PC-3 (cell line): ENCODE measurements at regions not wholly inside any gene's neighbourhood (a gene's known extent, or its start where the extent isn't known, plus 50 kb on each side); places are given as distances from the start of the nearest gene placed in this dataset.

ENCODE experiments used
- ATAC-seq: fragments of 200-7000 bp; cut with Tn5 transposase; 2 replicates; pipeline ENCODE4 v1.9.1; 2020; ENCODE audit warnings: mild to moderate bottlenecking, moderate library complexity
- BruUV-seq: library from RNA; stranded (reverse); fragments of 400-500 nt; replicated peaks from 2 replicates; lab custom pipeline; 2021; lab: Mats Ljungman, UMichigan
- CTCF ChIA-PET: fragments of 300-600 bp; sonication (Branson Sonifier 250); formaldehyde crosslinking; loops from one replicate; lab custom pipeline; 2022; ENCODE audit warnings: antibody characterized with exemption; lab: Charles Lee
- POLR2A ChIA-PET: fragments of 300-600 bp; sonication (Branson Sonifier 250); formaldehyde crosslinking; loops from one replicate; lab custom pipeline; 2022; ENCODE audit warnings: antibody characterized with exemption; ENCODE audit not compliant: unreplicated experiment; lab: Charles Lee
- DNase-seq: peaks from one replicate; pipeline ENCODE4 v3.0.0-alpha.2; 2015
- H2AFZ ChIP-seq: fragments of 300-600 bp; sonication (generic); 2 replicates; pipeline ENCODE4 v1.6.0; 2016; ENCODE audit warnings: antibody characterized with exemption, low read length
- H3F3A ChIP-seq: fragments of 300-600 bp; sonication (generic); one replicate; pipeline ENCODE4 v1.6.0; 2017; ENCODE audit warnings: antibody characterized with exemption, low read length, control low read depth, mild to moderate bottlenecking; ENCODE audit not compliant: unreplicated experiment
- H3K27ac ChIP-seq: fragments of 300-600 bp; sonication (generic); 2 replicates; pipeline ENCODE4 v1.5.1; 2016; ENCODE audit warnings: mild to moderate bottlenecking, low read length
- H3K27me3 ChIP-seq: fragments of 300-600 bp; sonication (generic); 2 replicates; pipeline ENCODE4 v1.6.1; 2016; ENCODE audit warnings: low read length, mixed read lengths
- H3K36me3 ChIP-seq: fragments of 300-600 bp; sonication (generic); 2 replicates; pipeline ENCODE4 v1.6.1; 2016; ENCODE audit warnings: low read depth, mixed run types, low read length, mixed read lengths
- H3K4me1 ChIP-seq: fragments of 300-600 bp; sonication (generic); 2 replicates; pipeline ENCODE4 v1.5.1; 2016; ENCODE audit warnings: low read length; ENCODE audit not compliant: insufficient read depth
- H3K4me2 ChIP-seq: fragments of 300-600 bp; sonication (generic); 2 replicates; pipeline ENCODE4 v1.6.0; 2016; ENCODE audit warnings: low read length
- H3K4me3 ChIP-seq: fragments of 300-600 bp; sonication (generic); 2 replicates; pipeline ENCODE4 v1.5.1; 2016; ENCODE audit warnings: mild to moderate bottlenecking, low read length, mixed read lengths
- H3K79me2 ChIP-seq: fragments of 300-600 bp; sonication (generic); 2 replicates; pipeline ENCODE4 v1.6.1; 2017; ENCODE audit warnings: low read length, mixed read lengths
- H3K9ac ChIP-seq: fragments of 300-600 bp; sonication (generic); 2 replicates; pipeline ENCODE4 v1.6.0; 2016; ENCODE audit warnings: mild to moderate bottlenecking, low read length
- H3K9me2 ChIP-seq: fragments of 300-600 bp; sonication (generic); replicated peaks from 2 replicates; pipeline ENCODE4 v1.6.1; 2016; ENCODE audit warnings: mixed run types, low read length, mixed read lengths
- H3K9me3 ChIP-seq: fragments of 300-600 bp; sonication (generic); 2 replicates; pipeline ENCODE4 v1.6.1; 2016; ENCODE audit warnings: low read length, mixed read lengths
- H4K20me1 ChIP-seq: fragments of 300-600 bp; sonication (generic); 2 replicates; pipeline ENCODE4 v1.6.1; 2016; ENCODE audit warnings: low read length, mixed read lengths
- EZH2 ChIP-seq: fragments of 300-600 bp; sonication (generic); IDR thresholded peaks from one replicate; pipeline ENCODE4 v1.6.1; 2017; ENCODE audit warnings: antibody characterized with exemption, mild to moderate bottlenecking, low read length; ENCODE audit not compliant: unreplicated experiment
- EZH2phosphoT487 ChIP-seq: fragments of 300-600 bp; sonication (generic); IDR thresholded peaks from 2 replicates; pipeline ENCODE4 v1.6.1; 2018; ENCODE audit warnings: mild to moderate bottlenecking, antibody characterized with exemption, low read length, borderline replicate concordance
- intact Hi-C: fragments of 100-400 bp; cut with micrococcal nuclease; formaldehyde crosslinking; loops from 2 replicates; pipeline ENCODE4 v1.9.0; 2023
- TF ChIP-seq, protein P1 (sequence below): fragments of 300-600 bp; sonication (generic); conservative IDR thresholded peaks from 2 replicates; pipeline ENCODE4 v1.5.1; 2017; ENCODE audit warnings: antibody characterized with exemption, low read depth, mild to moderate bottlenecking, low read length

DNA sequence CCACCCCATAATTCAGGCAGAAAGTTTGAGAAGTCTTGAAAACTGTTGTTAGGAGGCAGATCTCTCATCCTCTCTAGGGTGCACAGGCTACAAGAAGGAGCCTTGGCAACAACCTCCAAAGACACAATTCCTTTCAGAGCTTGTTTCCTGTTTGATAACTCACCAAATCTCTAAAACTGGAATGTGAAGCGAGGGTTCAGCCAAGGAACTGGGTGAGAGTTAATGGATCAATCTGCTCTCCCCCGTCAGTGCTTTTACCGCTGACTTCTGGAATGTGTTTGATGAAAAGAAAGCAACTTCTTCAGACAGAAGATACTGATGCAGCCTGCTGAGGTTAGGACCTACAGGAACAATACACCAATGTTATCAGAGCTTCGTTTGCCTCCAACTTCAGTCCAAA is 171.8 kb upstream of the BMP2 start:
- no peaks in the 10 kb centered on the region for H3F3A ChIP-seq
- H3K27me3 ChIP-seq: peaks cover 52% of the 10 kb centered on the region
- POLR2A ChIA-PET: no interaction called here
- no peak for TF ChIP-seq EZH2
- TF ChIP-seq, protein P1, sequence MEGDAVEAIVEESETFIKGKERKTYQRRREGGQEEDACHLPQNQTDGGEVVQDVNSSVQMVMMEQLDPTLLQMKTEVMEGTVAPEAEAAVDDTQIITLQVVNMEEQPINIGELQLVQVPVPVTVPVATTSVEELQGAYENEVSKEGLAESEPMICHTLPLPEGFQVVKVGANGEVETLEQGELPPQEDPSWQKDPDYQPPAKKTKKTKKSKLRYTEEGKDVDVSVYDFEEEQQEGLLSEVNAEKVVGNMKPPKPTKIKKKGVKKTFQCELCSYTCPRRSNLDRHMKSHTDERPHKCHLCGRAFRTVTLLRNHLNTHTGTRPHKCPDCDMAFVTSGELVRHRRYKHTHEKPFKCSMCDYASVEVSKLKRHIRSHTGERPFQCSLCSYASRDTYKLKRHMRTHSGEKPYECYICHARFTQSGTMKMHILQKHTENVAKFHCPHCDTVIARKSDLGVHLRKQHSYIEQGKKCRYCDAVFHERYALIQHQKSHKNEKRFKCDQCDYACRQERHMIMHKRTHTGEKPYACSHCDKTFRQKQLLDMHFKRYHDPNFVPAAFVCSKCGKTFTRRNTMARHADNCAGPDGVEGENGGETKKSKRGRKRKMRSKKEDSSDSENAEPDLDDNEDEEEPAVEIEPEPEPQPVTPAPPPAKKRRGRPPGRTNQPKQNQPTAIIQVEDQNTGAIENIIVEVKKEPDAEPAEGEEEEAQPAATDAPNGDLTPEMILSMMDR: no peak
- no peak for TF ChIP-seq EZH2phosphoT487
- H3K79me2 ChIP-seq: no peaks in the 10 kb centered on the region
- no peak overlapping the region for H3K9ac ChIP-seq
- no peaks in the 10 kb centered on the region for H3K9me2 ChIP-seq
- ATAC-seq (no peak), DNase-seq (no peak)
- H3K27ac ChIP-seq: no peak overlapping the region
- no peak overlapping the region for H3K4me2 ChIP-seq
- no peaks in the 10 kb centered on the region for H4K20me1 ChIP-seq
- peaks cover 17% of the 10 kb centered on the region for H3K4me1 ChIP-seq
- CTCF ChIA-PET: no interaction called here
- no peaks in the 10 kb centered on the region for H3K36me3 ChIP-seq
- no TSS peak for BruUV-seq
- intact Hi-C loops: no loop called here
- no peaks in the 10 kb centered on the region for H3K9me3 ChIP-seq
- H3K4me3 ChIP-seq: no peak overlapping the region
- no peak overlapping the region for H2AFZ ChIP-seq

GRCh38 chr20:6590891-6591637 is 176.4 kb upstream of the BMP2 start:
- Histone ChIP-seq H3K4me3 (peak overlapping the region; percentile 26; the same call in 1 of the 2 replicates), H3K9ac (peak overlapping the region; percentile 17; the same call in 1 of the 2 replicates), H4K20me1 (no peaks in the 10 kb centered on the region), H2AFZ (no peak overlapping the region; the same call in 1 of the 2 replicates), H3F3A (no peaks in the 10 kb centered on the region), H3K4me2 (peak overlapping the region; percentile 68), H3K4me1 (peaks cover 34% of the 10 kb centered on the region), H3K36me3 (no peaks in the 10 kb centered on the region), H3K9me3 (no peaks in the 10 kb centered on the region), H3K27me3 (peaks cover 22% of the 10 kb centered on the region), H3K79me2 (no peaks in the 10 kb centered on the region), H3K27ac (peak overlapping the region; percentile 85), H3K9me2 (no peaks in the 10 kb centered on the region)
- POLR2A ChIA-PET: no interaction called here
- CTCF ChIA-PET: no interaction called here
- peak; percentile 98 for DNase-seq
- TF ChIP-seq EZH2phosphoT487 (no peak), EZH2 (no peak)
- TF ChIP-seq, protein P1: no peak
- BruUV-seq: no TSS peak
- ATAC-seq: peak; percentile 64
- intact Hi-C loops: no loop called here

DNA sequence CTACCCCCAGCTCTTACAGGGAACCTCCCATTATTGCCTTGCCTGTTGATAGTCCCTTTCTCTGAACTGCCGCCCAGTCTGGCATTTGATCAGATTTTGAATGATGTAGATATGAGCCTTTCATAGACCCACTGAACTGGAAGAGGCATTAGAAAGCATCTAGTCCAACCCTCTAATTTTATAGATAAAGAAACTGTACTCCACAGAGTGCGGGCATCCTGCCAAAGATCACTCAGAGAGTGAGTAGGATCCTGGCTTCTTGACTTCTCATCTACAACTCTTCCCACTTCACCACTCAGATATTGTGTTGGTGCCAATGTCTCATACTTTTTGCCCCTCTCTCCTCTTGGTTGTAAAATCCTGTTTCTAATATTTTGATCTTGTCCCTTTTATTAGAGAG is 179.2 kb upstream of the BMP2 start:
- ChIA-PET POLR2A (no interaction called here), CTCF (no interaction called here)
- ATAC-seq (no peak), DNase-seq (peak; percentile 79)
- Histone ChIP-seq H3K9me3 (no peaks in the 10 kb centered on the region), H2AFZ (no peak overlapping the region), H3K4me2 (no peak overlapping the region), H3K9ac (no peak overlapping the region), H3K4me3 (no peak overlapping the region), H3K9me2 (no peaks in the 10 kb centered on the region), H3K27me3 (no peaks in the 10 kb centered on the region), H3K79me2 (no peaks in the 10 kb centered on the region), H3K4me1 (peaks cover 34% of the 10 kb centered on the region), H3K27ac (no peak overlapping the region), H3K36me3 (no peaks in the 10 kb centered on the region), H3F3A (no peaks in the 10 kb centered on the region), H4K20me1 (no peaks in the 10 kb centered on the region)
- intact Hi-C loops: no loop called here
- no TSS peak for BruUV-seq
- TF ChIP-seq EZH2 (no peak), EZH2phosphoT487 (no peak)
- TF ChIP-seq, protein P1: no peak
